ENCODE measurements at regions not wholly inside any gene's neighbourhood (a gene's known extent, or its start where the extent isn't known, plus 50 kb on each side); places are given as distances from the start of the nearest gene placed in this dataset.
"Not testable (repeated sequence)": the region's sequence is repeated elsewhere in the genome, so short reads cannot be mapped to it uniquely, and the experiment has no call there.

GRCh38 chr9:16066201-16066600 lies 513.4 kb downstream of the CCDC171 start:
- not testable (repeated sequence) for DNase-seq (ENCODE audit: low spot score); H3K9me3 Mint-ChIP-seq; H3K27me3 Mint-ChIP-seq (ENCODE audit: low read depth); H3K27ac Mint-ChIP-seq; H3K4me3 Mint-ChIP-seq; H3K36me3 Mint-ChIP-seq (ENCODE audit: low read depth); H3K4me1 Mint-ChIP-seq (ENCODE audit: low read depth)

- Mint-ChIP-seq H3K36me3 (ENCODE audit: low read depth) (no peaks in the 10 kb centered on the region), H3K4me3 (no peak overlapping the region), H3K27ac (no peak overlapping the region), H3K4me1 (ENCODE audit: low read depth) (no peaks in the 10 kb centered on the region), H3K27me3 (ENCODE audit: low read depth) (no peaks in the 10 kb centered on the region), H3K9me3 (peaks cover 3% of the 10 kb centered on the region)
- DNase-seq (ENCODE audit: low spot score): no peak
These were observed 515.6 kb downstream of the CCDC171 start for GRCh38 chr9:16068476-16068875.

DNA sequence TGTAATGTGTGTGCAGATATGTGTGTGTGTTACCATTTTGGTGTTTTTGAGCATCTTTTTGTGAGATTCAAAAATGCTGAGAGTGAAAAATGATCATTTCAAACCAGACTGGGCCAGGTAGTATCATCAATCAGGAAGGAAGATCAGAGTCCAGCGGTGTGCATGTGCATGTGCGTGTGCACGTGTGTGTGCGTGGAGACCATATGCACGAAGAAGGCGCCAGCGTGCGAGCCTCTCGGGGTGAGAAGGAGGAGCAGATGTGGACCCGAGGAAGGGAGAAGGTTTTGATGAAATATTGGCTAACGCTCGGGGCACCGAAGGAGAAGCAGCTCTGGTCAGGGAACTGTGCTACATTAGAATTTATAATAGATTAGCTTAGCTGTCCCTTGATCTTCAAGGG lies 516.4 kb downstream of the CCDC171 start:
- Mint-ChIP-seq H3K9me3 (peaks cover 3% of the 10 kb centered on the region), H3K27me3 (ENCODE audit: low read depth) (no peaks in the 10 kb centered on the region), H3K27ac (no peak overlapping the region), H3K4me1 (ENCODE audit: low read depth) (no peaks in the 10 kb centered on the region), H3K36me3 (ENCODE audit: low read depth) (no peaks in the 10 kb centered on the region), H3K4me3 (no peak overlapping the region)
- DNase-seq (ENCODE audit: low spot score): no peak

DNA sequence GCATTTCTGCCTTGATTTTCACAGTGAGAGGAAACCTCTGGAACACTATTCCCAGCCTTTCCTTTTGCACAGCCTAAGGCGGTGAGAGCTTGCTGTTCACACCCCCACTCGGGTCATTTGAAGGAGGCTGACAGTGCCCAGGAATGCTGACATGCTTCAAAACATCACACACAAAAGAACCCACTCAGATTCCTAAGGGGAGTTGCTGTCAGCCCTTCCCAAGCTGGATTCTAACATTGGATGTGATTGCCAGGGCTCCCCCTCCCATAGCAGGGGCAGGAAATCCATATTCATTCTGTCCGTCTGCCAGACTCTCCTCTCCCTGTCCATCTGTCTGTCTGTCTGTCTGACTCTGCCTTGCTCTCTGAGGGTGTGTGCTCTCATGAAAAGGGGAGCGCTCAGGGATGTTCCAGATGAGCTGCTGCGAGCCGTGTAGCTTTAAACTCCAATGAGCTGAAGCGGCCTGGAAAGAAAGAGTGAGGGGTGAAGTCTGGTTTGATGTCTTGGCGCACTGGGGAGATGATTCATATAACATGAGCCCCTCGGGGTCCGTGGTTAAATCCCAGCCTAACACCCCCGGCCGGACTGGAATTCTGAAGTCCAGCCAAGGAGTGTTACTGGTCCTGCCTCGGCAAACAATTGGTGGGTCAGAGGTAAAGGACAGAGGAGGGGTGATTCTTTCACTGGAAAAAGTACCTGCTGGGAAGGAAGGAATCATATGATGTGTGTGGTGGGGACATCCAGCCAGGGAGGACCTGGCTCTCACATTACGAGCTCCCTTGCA lies 517.0 kb downstream of the CCDC171 start:
- no peak overlapping the region for H3K27ac Mint-ChIP-seq
- no peak for DNase-seq (ENCODE audit: low spot score)
- H3K9me3 Mint-ChIP-seq: peaks cover 3% of the 10 kb centered on the region
- H3K36me3 Mint-ChIP-seq (ENCODE audit: low read depth): no peaks in the 10 kb centered on the region
- no peaks in the 10 kb centered on the region for H3K27me3 Mint-ChIP-seq (ENCODE audit: low read depth)
- H3K4me3 Mint-ChIP-seq: no peak overlapping the region
- H3K4me1 Mint-ChIP-seq (ENCODE audit: low read depth): no peaks in the 10 kb centered on the region

DNA sequence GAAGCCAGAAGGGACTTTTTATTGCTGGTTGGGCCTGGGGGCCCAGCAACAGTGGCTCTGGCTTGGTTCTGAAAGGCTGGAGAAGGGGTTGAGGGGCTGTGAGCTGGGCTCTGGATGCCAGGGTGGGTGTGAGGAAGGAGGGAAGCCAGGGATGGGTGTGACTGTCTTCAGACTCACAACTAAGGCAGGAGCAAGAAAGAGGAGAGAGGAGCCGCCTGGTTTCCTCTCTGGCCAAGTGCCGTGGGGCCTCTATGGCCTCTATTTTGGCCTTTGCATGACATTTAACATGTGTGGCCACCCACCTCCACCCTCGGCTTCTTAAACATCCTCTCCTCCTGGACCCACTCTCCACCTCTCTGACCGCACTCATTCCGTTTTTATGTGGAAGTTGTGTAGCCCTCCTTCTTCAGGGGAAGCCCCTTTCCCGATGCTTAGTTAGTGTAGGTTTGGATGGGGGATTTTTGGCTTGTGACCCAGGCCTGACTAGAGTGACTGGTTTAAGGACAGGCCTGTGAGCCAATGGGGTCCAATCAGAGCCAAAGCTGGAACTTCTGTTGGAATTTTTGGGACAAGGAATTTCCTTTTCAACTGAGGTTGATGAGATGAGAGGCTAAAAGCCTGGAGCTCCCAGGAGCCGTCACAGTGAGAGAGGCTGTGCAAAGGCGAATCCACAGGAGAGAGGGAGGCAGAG lies 517.8 kb downstream of the CCDC171 start:
- H3K9me3 Mint-ChIP-seq: peaks cover 3% of the 10 kb centered on the region
- no peak overlapping the region for H3K27ac Mint-ChIP-seq
- H3K27me3 Mint-ChIP-seq (ENCODE audit: low read depth): no peaks in the 10 kb centered on the region
- no peaks in the 10 kb centered on the region for H3K36me3 Mint-ChIP-seq (ENCODE audit: low read depth)
- H3K4me3 Mint-ChIP-seq: no peak overlapping the region
- no peak for DNase-seq (ENCODE audit: low spot score)
- H3K4me1 Mint-ChIP-seq (ENCODE audit: low read depth): no peaks in the 10 kb centered on the region

DNA sequence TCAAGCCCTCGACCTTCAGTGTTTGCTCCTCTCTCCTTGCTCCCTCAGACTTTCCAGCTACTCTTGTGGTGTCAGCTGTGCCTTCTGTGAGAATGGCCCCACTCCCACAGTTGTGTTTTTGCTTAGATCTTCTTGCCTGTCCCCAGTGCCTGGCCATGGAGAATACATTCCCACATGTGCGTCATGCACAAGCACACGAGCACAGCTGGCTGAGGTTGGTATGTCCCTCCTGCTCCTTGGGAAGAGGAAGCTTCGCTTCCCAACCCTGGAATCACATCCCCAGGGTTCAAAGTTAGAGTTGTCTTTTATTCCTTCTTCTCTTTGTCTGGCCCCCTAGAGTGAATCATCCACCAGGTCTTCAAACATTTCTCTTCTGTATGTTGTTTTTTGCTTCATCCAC lies 518.6 kb downstream of the CCDC171 start:
- H3K27ac Mint-ChIP-seq: no peak overlapping the region

DNA sequence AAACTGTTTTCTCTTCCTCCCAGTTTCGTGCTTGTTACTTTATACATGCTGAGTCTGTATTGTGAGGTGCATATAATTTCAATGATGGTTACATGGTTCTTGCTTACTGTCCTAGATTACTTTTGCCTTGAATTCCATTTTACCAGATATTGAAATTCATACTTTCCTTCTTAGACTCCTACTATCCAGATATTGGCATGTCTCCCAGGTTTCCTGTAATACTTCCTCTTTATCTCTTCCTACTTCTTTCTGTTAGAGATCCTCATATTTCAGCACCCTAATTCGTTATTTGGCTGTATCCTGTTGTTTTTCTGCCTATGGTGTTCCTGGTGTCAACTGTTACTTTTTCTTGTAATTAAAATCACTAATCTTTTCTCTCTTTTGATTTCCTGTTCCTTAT lies 522.1 kb downstream of the CCDC171 start:
- Mint-ChIP-seq H3K27me3 (ENCODE audit: low read depth) (no peaks in the 10 kb centered on the region), H3K9me3 (no peaks in the 10 kb centered on the region), H3K4me1 (ENCODE audit: low read depth) (no peaks in the 10 kb centered on the region), H3K27ac (no peak overlapping the region), H3K36me3 (ENCODE audit: low read depth) (no peaks in the 10 kb centered on the region), H3K4me3 (no peak overlapping the region)
- no peak for DNase-seq (ENCODE audit: low spot score)

More for the DNA sequence above, 518.6 kb downstream of the CCDC171 start:
- Mint-ChIP-seq H3K27me3 (ENCODE audit: low read depth) (no peaks in the 10 kb centered on the region), H3K36me3 (ENCODE audit: low read depth) (no peaks in the 10 kb centered on the region), H3K9me3 (peaks cover 3% of the 10 kb centered on the region), H3K4me1 (ENCODE audit: low read depth) (no peaks in the 10 kb centered on the region), H3K4me3 (no peak overlapping the region)
- no peak for DNase-seq (ENCODE audit: low spot score)

DNA sequence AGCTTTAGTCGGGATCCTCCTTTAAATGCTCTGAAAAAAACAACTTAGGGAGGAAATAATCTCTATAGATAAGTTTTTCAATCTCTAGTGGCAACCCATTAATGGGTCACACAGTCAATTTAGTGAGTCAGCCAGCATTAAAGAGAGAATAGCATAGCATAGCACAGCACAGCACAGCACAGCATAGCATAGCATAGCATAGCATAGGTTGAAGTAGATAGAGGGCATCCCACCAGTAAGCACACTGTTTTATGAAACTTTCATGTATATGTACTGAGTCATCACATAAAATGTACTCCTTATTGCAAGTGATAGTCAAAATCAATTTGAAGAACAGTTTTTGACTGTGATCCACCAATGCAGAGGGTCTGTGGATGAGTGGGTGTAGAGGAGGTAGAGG lies 522.9 kb downstream of the CCDC171 start:
- H3K36me3 Mint-ChIP-seq (ENCODE audit: low read depth): no peaks in the 10 kb centered on the region
- no peak overlapping the region for H3K4me3 Mint-ChIP-seq
- no peak for DNase-seq (ENCODE audit: low spot score)
- H3K9me3 Mint-ChIP-seq: no peaks in the 10 kb centered on the region
- H3K4me1 Mint-ChIP-seq (ENCODE audit: low read depth): no peaks in the 10 kb centered on the region
- no peak overlapping the region for H3K27ac Mint-ChIP-seq
- no peaks in the 10 kb centered on the region for H3K27me3 Mint-ChIP-seq (ENCODE audit: low read depth)

- H3K27ac Mint-ChIP-seq: no peak overlapping the region
- no peaks in the 10 kb centered on the region for H3K36me3 Mint-ChIP-seq (ENCODE audit: low read depth)
- no peak overlapping the region for H3K4me3 Mint-ChIP-seq
- no peak for DNase-seq (ENCODE audit: low spot score)
- no peaks in the 10 kb centered on the region for H3K4me1 Mint-ChIP-seq (ENCODE audit: low read depth)
- no peaks in the 10 kb centered on the region for H3K9me3 Mint-ChIP-seq
- H3K27me3 Mint-ChIP-seq (ENCODE audit: low read depth): no peaks in the 10 kb centered on the region
These were observed 523.7 kb downstream of the CCDC171 start for GRCh38 chr9:16076511-16076910.

DNA sequence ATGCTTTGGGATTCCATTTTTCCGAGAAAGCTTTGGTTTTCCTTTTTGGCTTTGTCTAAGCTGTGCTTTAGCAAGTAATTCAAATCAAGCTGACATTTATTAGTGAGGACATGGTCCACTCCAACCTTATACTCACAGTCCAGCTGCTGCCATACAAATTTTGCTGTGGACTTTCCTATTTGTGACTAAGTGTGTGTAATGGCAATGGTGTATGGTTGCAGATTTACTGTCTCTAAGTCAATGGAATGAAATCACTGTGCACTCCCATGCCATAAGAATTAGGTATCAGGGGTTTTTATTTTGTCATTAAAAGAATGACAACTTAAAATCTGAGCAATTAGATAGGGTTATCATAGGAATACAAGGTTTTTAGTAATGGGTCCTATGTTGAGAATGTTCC lies 530.0 kb downstream of the CCDC171 start:
- Mint-ChIP-seq H3K36me3 (ENCODE audit: low read depth) (no peaks in the 10 kb centered on the region), H3K9me3 (no peaks in the 10 kb centered on the region), H3K27me3 (ENCODE audit: low read depth) (no peaks in the 10 kb centered on the region), H3K4me3 (no peak overlapping the region), H3K27ac (no peak overlapping the region), H3K4me1 (ENCODE audit: low read depth) (no peaks in the 10 kb centered on the region)
- no peak for DNase-seq (ENCODE audit: low spot score)

- Mint-ChIP-seq H3K9me3 (no peaks in the 10 kb centered on the region), H3K4me1 (ENCODE audit: low read depth) (no peaks in the 10 kb centered on the region), H3K4me3 (no peak overlapping the region), H3K36me3 (ENCODE audit: low read depth) (no peaks in the 10 kb centered on the region), H3K27me3 (ENCODE audit: low read depth) (no peaks in the 10 kb centered on the region), H3K27ac (no peak overlapping the region)
- no peak for DNase-seq (ENCODE audit: low spot score)
These were observed 532.4 kb downstream of the CCDC171 start for GRCh38 chr9:16085167-16085726.

GRCh38 chr9:16090907-16091629 lies 538.2 kb downstream of the CCDC171 start:
- Mint-ChIP-seq H3K9me3 (peaks cover 3% of the 10 kb centered on the region), H3K27ac (no peak overlapping the region), H3K27me3 (ENCODE audit: low read depth) (no peaks in the 10 kb centered on the region), H3K36me3 (ENCODE audit: low read depth) (no peaks in the 10 kb centered on the region), H3K4me1 (ENCODE audit: low read depth) (no peaks in the 10 kb centered on the region), H3K4me3 (no peak overlapping the region)
- no peak for DNase-seq (ENCODE audit: low spot score)

- peaks cover 3% of the 10 kb centered on the region for H3K9me3 Mint-ChIP-seq
- H3K36me3 Mint-ChIP-seq (ENCODE audit: low read depth): no peaks in the 10 kb centered on the region
- no peak overlapping the region for H3K4me3 Mint-ChIP-seq
These were observed 539.6 kb downstream of the CCDC171 start for GRCh38 chr9:16092142-16093091.

More at GRCh38 chr9:16092142-16093091, 539.6 kb downstream of the CCDC171 start:
- Mint-ChIP-seq H3K4me1 (ENCODE audit: low read depth) (no peaks in the 10 kb centered on the region), H3K27ac (no peak overlapping the region), H3K27me3 (ENCODE audit: low read depth) (no peaks in the 10 kb centered on the region)
- DNase-seq (ENCODE audit: low spot score): no peak

All from T-helper 2 cell treated with Interferon-gamma antibody and Interleukin-4, amounts not matched to agents 5 μg/mL and 100 μg/mL, for 36 hours (primary cell).